PC-3 (cell line): ENCODE measurements at regions not wholly inside any gene's neighbourhood (a gene's known extent, or its start where the extent isn't known, plus 50 kb on each side); places are given as distances from the start of the nearest gene placed in this dataset.

Source experiments
- ATAC-seq: fragments of 200-7000 bp; cut with Tn5 transposase; 2 replicates; pipeline ENCODE4 v1.9.1; 2020; ENCODE audit warnings: mild to moderate bottlenecking, moderate library complexity
- BruUV-seq: library from RNA; stranded (reverse); fragments of 400-500 nt; replicated peaks from 2 replicates; lab custom pipeline; 2021; lab: Mats Ljungman, UMichigan
- CTCF ChIA-PET: fragments of 300-600 bp; sonication (Branson Sonifier 250); formaldehyde crosslinking; loops from one replicate; lab custom pipeline; 2022; ENCODE audit warnings: antibody characterized with exemption; lab: Charles Lee
- POLR2A ChIA-PET: fragments of 300-600 bp; sonication (Branson Sonifier 250); formaldehyde crosslinking; loops from one replicate; lab custom pipeline; 2022; ENCODE audit warnings: antibody characterized with exemption; ENCODE audit not compliant: unreplicated experiment; lab: Charles Lee
- DNase-seq: peaks from one replicate; pipeline ENCODE4 v3.0.0-alpha.2; 2015
- H2AFZ ChIP-seq: fragments of 300-600 bp; sonication (generic); 2 replicates; pipeline ENCODE4 v1.6.0; 2016; ENCODE audit warnings: antibody characterized with exemption, low read length
- H3F3A ChIP-seq: fragments of 300-600 bp; sonication (generic); one replicate; pipeline ENCODE4 v1.6.0; 2017; ENCODE audit warnings: antibody characterized with exemption, low read length, control low read depth, mild to moderate bottlenecking; ENCODE audit not compliant: unreplicated experiment
- H3K27ac ChIP-seq: fragments of 300-600 bp; sonication (generic); 2 replicates; pipeline ENCODE4 v1.5.1; 2016; ENCODE audit warnings: mild to moderate bottlenecking, low read length
- H3K27me3 ChIP-seq: fragments of 300-600 bp; sonication (generic); 2 replicates; pipeline ENCODE4 v1.6.1; 2016; ENCODE audit warnings: low read length, mixed read lengths
- H3K36me3 ChIP-seq: fragments of 300-600 bp; sonication (generic); 2 replicates; pipeline ENCODE4 v1.6.1; 2016; ENCODE audit warnings: low read depth, mixed run types, low read length, mixed read lengths
- H3K4me1 ChIP-seq: fragments of 300-600 bp; sonication (generic); 2 replicates; pipeline ENCODE4 v1.5.1; 2016; ENCODE audit warnings: low read length; ENCODE audit not compliant: insufficient read depth
- H3K4me2 ChIP-seq: fragments of 300-600 bp; sonication (generic); 2 replicates; pipeline ENCODE4 v1.6.0; 2016; ENCODE audit warnings: low read length
- H3K4me3 ChIP-seq: fragments of 300-600 bp; sonication (generic); 2 replicates; pipeline ENCODE4 v1.5.1; 2016; ENCODE audit warnings: mild to moderate bottlenecking, low read length, mixed read lengths
- H3K79me2 ChIP-seq: fragments of 300-600 bp; sonication (generic); 2 replicates; pipeline ENCODE4 v1.6.1; 2017; ENCODE audit warnings: low read length, mixed read lengths
- H3K9ac ChIP-seq: fragments of 300-600 bp; sonication (generic); 2 replicates; pipeline ENCODE4 v1.6.0; 2016; ENCODE audit warnings: mild to moderate bottlenecking, low read length
- H3K9me2 ChIP-seq: fragments of 300-600 bp; sonication (generic); replicated peaks from 2 replicates; pipeline ENCODE4 v1.6.1; 2016; ENCODE audit warnings: mixed run types, low read length, mixed read lengths
- H3K9me3 ChIP-seq: fragments of 300-600 bp; sonication (generic); 2 replicates; pipeline ENCODE4 v1.6.1; 2016; ENCODE audit warnings: low read length, mixed read lengths
- H4K20me1 ChIP-seq: fragments of 300-600 bp; sonication (generic); 2 replicates; pipeline ENCODE4 v1.6.1; 2016; ENCODE audit warnings: low read length, mixed read lengths
- EZH2 ChIP-seq: fragments of 300-600 bp; sonication (generic); IDR thresholded peaks from one replicate; pipeline ENCODE4 v1.6.1; 2017; ENCODE audit warnings: antibody characterized with exemption, mild to moderate bottlenecking, low read length; ENCODE audit not compliant: unreplicated experiment
- EZH2phosphoT487 ChIP-seq: fragments of 300-600 bp; sonication (generic); IDR thresholded peaks from 2 replicates; pipeline ENCODE4 v1.6.1; 2018; ENCODE audit warnings: mild to moderate bottlenecking, antibody characterized with exemption, low read length, borderline replicate concordance
- intact Hi-C: fragments of 100-400 bp; cut with micrococcal nuclease; formaldehyde crosslinking; loops from 2 replicates; pipeline ENCODE4 v1.9.0; 2023
- TF ChIP-seq, protein P1 (sequence below): fragments of 300-600 bp; sonication (generic); conservative IDR thresholded peaks from 2 replicates; pipeline ENCODE4 v1.5.1; 2017; ENCODE audit warnings: antibody characterized with exemption, low read depth, mild to moderate bottlenecking, low read length

DNA sequence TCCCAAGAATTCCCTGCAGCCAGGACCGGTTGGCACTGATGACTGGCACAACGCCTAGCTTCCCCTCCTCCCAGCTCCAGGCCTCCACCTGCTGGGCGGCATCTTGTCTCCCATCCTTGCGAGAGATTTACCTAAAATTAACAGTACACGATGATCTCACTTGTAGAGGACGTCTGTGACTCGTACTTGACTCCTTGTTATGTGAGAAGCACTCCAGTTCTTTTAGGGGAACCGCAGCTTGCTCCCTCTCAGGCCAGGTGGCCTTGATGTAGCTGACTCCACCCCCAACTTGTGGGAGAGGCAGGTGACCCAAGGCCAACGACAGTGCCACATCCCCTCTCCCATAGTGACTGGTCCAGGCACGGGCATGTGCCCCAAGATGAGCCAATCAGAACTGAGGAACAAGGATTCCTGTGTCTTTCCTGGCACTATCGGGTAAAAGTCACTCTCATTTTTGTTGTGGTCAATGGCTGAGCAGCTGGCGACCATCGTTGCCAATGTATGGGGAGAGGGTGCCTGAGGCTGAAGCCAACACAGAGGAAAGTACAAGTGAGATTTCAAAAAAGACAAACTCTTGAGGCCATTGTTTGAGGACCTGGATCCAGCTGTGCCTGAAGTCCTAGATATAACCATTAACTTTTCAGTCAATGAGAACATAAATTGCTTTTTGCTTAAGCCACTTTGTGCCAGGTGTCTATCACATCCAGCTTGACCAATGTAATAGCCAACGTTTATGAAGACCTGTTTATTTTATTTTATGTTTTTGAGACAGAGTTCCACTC lies 208.7 kb downstream of the RBM19 start:
- intact Hi-C loops = no loop called here
- H3K4me3 ChIP-seq = no peak overlapping the region
- no peaks in the 10 kb centered on the region for H3F3A ChIP-seq
- H3K9me3 ChIP-seq = no peaks in the 10 kb centered on the region
- H3K4me1 ChIP-seq = no peaks in the 10 kb centered on the region
- ChIA-PET POLR2A (interaction anchor here (0.6 kb wide), 1 partner anchor 32 kb away, joined by 3 read pairs; no protein-coding TSS in a partner anchor), CTCF (interaction anchor here (0.6 kb wide), 1 partner anchor 35 kb away, joined by 4 read pairs; no protein-coding TSS in a partner anchor)
- H3K4me2 ChIP-seq = no peak overlapping the region
- no peak for TF ChIP-seq EZH2phosphoT487
- TF ChIP-seq, protein P1, sequence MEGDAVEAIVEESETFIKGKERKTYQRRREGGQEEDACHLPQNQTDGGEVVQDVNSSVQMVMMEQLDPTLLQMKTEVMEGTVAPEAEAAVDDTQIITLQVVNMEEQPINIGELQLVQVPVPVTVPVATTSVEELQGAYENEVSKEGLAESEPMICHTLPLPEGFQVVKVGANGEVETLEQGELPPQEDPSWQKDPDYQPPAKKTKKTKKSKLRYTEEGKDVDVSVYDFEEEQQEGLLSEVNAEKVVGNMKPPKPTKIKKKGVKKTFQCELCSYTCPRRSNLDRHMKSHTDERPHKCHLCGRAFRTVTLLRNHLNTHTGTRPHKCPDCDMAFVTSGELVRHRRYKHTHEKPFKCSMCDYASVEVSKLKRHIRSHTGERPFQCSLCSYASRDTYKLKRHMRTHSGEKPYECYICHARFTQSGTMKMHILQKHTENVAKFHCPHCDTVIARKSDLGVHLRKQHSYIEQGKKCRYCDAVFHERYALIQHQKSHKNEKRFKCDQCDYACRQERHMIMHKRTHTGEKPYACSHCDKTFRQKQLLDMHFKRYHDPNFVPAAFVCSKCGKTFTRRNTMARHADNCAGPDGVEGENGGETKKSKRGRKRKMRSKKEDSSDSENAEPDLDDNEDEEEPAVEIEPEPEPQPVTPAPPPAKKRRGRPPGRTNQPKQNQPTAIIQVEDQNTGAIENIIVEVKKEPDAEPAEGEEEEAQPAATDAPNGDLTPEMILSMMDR = peak; percentile 38; the same call in 1 of the 2 replicates
- TF ChIP-seq EZH2 = no peak
- DNase-seq (peak; percentile 50), ATAC-seq (peak; percentile 41)
- no peak overlapping the region for H3K9ac ChIP-seq
- no peak overlapping the region for H3K27ac ChIP-seq
- no peaks in the 10 kb centered on the region for H3K79me2 ChIP-seq
- no peaks in the 10 kb centered on the region for H3K27me3 ChIP-seq
- no peaks in the 10 kb centered on the region for H3K36me3 ChIP-seq
- BruUV-seq = no TSS peak
- H2AFZ ChIP-seq = no peak overlapping the region
- H3K9me2 ChIP-seq = no peaks in the 10 kb centered on the region
- no peaks in the 10 kb centered on the region for H4K20me1 ChIP-seq

DNA sequence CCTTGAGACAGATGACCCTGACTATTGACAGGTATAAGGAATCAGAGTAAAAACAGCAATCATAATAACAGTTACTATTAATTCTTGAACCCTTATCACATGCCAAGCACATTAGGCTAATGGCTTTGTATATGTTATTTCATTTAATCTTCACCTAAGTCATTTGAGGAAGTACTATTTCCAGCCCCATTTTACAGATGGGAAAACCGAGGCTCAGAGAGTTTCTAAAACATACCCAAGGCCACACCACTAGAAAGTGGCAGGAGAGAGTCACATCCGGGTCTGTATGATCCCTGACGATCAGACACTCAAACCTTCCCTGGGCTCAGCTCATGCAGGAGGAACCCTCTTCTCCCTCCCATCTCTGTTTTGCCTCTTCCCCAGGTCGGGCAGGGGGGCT lies 209.5 kb downstream of the RBM19 start:
- Histone ChIP-seq H3F3A (no peaks in the 10 kb centered on the region), H2AFZ (no peak overlapping the region), H4K20me1 (no peaks in the 10 kb centered on the region), H3K9me2 (no peaks in the 10 kb centered on the region), H3K9ac (no peak overlapping the region), H3K4me3 (no peak overlapping the region), H3K79me2 (no peaks in the 10 kb centered on the region), H3K27me3 (no peaks in the 10 kb centered on the region), H3K4me1 (no peaks in the 10 kb centered on the region), H3K9me3 (no peaks in the 10 kb centered on the region), H3K4me2 (no peak overlapping the region), H3K36me3 (no peaks in the 10 kb centered on the region), H3K27ac (no peak overlapping the region)
- CTCF ChIA-PET = no interaction called here
- ATAC-seq (no peak), DNase-seq (no peak)
- intact Hi-C loops = no loop called here
- TF ChIP-seq EZH2 (no peak), EZH2phosphoT487 (no peak)
- TF ChIP-seq, protein P1 = no peak
- BruUV-seq = no TSS peak
- POLR2A ChIA-PET = no interaction called here

DNA sequence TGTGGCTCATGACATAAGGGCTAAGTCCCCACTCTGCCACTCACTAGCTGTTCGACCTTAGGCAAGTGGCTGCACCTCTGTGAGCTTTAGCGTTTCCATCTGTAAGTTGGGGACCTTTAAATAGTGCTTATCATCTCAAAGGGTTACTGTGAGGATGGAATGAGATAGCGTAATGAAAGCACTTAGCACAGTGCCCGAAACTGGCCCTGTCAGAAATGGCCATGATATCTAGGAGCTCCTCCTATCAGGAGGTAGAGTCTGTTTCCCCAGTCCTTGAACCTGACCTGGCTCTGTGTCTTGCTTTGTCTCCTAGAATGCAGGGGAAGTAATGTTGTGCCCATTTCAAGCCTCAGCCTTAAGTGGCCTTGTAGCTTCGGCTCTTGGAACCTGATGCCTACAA lies 211.0 kb downstream of the RBM19 start:
- Histone ChIP-seq H2AFZ (no peak overlapping the region), H3K4me2 (no peak overlapping the region), H4K20me1 (no peaks in the 10 kb centered on the region), H3K4me3 (no peak overlapping the region), H3K4me1 (no peaks in the 10 kb centered on the region), H3K27me3 (no peaks in the 10 kb centered on the region), H3K27ac (no peak overlapping the region), H3K9me3 (no peaks in the 10 kb centered on the region), H3F3A (no peaks in the 10 kb centered on the region), H3K79me2 (no peaks in the 10 kb centered on the region), H3K9ac (no peak overlapping the region), H3K9me2 (no peaks in the 10 kb centered on the region), H3K36me3 (no peaks in the 10 kb centered on the region)
- ATAC-seq = no peak
- intact Hi-C loops = no loop called here
- TF ChIP-seq, protein P1 = no peak
- TF ChIP-seq EZH2 (no peak), EZH2phosphoT487 (no peak)
- DNase-seq = no peak
- ChIA-PET POLR2A (no interaction called here), CTCF (no interaction called here)
- no TSS peak for BruUV-seq
